Left ventricle myocardium superior (tissue), 1 donor: ENCODE measurements at regions not wholly inside any gene's neighbourhood (a gene's known extent, or its start where the extent isn't known, plus 50 kb on each side); places are given as distances from the start of the nearest gene placed in this dataset.
"Not testable (repeated sequence)": the region's sequence is repeated elsewhere in the genome, so short reads cannot be mapped to it uniquely, and the experiment has no call there.

Source experiments
- ATAC-seq: fragments of 200-7000 bp; cut with Tn5 transposase; one replicate; pipeline ENCODE4 v1.9.1; 2020; ENCODE audit warnings: mild to moderate bottlenecking, moderate library complexity
- DNase-seq: peaks from one replicate; pipeline ENCODE4 v3.0.0-alpha.2; 2020
- intact Hi-C: fragments of 100-400 bp; cut with micrococcal nuclease; formaldehyde crosslinking; loops from one replicate; pipeline ENCODE4 v1.11.0; 2022
- donor health status: DM: no; HTN: yes; CAD: no; lungs with severe emphysema.

DNA sequence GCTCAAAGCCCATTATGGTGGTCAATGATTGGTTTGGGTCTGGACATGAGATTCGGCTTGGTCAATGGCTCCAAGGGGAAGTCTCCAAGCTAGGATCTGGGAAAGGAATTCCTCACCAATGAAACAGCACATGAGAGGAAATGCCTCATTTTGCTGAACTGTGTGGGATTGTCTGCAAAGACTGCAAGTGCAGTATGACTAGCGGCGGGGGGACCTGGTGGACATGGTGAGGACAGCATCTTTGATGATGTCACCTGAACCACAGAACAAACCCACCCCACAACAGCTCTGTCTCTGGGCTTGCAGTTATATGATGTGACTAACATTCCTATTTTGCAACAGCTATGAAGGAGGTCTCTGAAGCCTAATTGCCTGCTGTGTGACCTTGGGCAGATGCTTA, 50.6 kb upstream of the NKD1 start:
- DNase-seq (no peak), ATAC-seq (no peak)
- intact Hi-C loops = no loop called here

DNA sequence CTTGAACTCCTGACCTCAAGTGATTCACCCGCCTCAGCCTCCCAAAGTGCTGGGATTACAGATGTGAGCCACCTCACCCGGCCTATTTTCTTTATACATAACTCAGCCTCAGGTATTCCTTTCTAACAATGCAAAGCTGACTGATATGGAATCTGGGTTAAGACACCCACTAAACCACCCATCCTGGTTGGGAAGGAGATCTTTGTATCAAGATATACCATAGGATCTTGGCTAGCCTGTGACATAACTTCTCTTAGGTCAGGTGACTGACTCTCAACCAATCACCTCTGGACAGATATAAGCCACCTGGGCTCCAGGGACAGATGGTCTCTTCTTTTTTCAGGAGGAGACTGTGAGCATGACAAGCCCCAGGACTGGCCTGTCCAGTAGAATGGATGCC, 51.2 kb upstream of the NKD1 start:
- intact Hi-C loops = no loop called here
- ATAC-seq (no peak), DNase-seq (no peak)

DNA sequence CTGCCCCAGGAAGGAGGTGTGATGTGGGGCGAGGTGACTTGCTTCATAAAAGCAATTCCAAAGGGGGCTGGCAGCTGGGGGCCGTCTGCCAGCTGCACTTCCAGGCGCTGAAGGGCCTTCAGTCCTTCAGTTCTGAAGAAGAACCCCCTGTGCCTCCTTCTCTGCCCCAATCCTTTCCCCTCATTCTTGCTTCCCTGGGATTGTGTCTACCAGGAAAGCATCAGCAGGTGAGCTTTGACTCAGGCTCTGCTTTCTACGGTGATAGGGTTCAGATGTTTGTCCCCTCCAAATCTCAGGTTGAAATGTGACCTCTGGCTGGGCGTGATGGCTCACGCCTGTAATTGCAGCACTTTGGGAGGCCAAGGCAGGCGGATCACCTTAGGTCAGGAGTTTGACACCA, 52.5 kb upstream of the NKD1 start:
- intact Hi-C loops = no loop called here
- DNase-seq (no peak), ATAC-seq (no peak)

DNA sequence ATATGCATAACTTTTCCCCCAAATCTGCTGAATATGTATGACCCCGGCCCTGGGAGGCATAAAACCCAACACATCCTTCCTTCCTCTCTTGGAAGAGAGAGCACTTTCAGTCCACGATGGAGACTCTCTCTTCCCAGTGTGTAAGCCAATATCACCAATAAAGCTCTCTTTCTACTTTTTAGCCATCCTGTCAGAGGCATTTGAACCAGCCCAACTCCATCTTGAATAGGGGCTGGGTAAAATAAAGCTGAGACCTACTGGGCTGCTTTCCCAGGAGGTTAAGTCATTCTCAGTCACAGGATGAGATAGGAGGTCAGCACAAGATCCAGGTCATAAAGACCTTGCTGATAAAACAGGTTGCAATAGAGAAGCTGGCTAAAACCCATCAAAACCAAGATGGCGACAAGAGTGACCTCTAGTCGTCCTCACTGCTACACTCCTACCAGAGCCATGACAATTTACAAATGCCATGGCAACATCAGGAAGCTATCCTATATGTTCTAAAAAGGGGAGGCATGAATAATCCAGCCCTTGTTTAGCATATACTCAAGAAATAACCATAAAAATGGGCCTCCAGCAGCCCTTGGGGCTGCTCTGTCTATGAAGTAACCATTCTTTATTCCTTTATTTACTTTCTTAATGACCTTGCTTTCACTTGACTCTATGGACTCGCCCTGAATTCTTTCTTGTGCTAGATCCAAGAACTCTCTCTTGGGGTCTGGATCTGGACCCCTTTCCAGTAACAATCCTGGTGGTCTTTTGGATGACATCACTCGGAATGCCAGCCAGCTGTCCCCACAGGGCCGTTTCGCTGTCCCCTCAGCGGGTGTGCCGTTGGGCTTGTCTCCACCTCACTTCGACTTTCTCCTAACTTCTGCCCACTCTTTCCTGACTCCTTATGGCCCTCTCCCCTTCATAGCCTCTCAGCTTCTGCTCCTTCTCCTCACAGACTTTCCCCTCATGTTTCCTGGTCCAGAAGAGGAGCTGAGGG, 53.4 kb upstream of the NKD1 start:
- ATAC-seq = no peak
- no peak for DNase-seq
- intact Hi-C loops = no loop called here

DNA sequence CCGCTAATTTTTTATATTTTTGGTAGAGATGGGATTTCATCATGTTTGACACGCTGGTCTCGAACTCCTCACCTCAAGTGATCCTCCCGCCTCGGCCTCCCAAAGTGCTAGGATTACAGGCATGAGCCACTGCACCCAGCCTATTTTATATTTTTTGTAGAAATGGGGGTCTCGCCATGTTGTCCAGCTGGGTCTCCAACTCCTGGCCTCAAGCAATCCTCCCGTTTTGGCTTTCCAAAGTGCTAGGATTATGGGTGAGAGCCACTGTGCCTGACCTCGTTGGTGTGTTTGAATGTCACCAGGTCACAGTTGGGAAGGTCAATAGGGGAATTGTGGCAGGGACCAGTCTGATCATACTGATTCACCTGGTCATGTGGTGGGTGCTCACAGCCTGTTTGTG, 56.7 kb upstream of the NKD1 start:
- ATAC-seq (no peak), DNase-seq (no peak)
- intact Hi-C loops = no loop called here

DNA sequence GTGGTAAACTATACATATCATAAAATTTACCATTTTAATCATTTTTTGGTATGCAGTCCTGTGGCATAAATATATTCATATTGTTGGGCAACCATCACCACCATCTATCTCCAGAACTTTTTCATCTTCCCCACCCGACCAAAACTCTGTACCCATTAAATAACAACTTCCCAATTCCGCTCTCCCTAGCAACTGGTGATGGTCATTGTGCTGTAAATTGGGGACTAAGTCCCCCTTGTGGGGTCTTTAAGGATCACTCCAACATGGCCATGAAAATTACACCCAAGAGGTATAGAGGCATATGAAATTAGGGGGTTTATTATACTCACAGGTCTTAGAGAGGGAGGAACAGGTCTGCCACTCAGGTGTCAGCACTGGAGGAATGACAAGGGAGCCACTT, 57.4 kb upstream of the NKD1 start:
- DNase-seq = no peak
- ATAC-seq = no peak
- intact Hi-C loops = no loop called here

DNA sequence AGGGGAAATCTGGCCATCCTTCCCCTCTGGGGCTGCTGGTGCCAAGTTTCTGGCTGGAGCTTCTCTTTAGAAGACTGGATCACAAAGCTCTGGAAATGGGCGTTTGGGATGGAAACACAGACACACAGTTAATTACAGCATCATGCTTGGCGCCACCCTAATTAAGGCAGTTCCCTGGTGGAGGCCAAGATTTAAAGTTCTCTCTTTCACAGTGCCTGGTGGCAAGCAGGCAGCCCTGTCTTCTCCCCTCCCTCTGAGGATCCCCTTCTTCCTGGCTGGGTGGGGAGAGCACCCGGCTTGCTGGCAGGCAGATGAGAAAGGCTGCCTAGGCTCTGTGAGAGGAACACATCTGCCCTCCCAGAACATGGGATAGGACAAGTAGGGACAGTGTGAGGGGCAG, 59.0 kb upstream of the NKD1 start:
- intact Hi-C loops = no loop called here
- ATAC-seq (no peak), DNase-seq (no peak)

DNA sequence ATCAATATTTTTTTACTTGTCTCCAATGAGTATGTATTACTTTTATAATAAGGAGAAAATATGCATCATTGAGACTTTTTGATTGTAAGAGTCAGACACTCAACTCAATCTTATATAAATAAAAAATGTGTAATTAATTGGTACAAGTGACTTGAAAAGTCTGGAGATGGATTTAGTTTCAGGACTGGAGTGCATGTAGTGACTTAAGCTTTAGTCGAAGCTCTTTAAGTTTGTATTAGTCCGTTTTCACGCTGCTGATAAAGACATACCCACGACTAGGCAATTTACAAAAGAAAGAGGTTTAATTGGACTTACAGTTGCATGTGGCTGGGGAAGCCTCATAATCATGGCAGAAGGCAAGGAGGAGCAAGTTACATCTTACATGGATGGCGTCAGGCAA, 60.7 kb upstream of the NKD1 start:
- intact Hi-C loops = no loop called here
- ATAC-seq (no peak), DNase-seq (no peak)

DNA sequence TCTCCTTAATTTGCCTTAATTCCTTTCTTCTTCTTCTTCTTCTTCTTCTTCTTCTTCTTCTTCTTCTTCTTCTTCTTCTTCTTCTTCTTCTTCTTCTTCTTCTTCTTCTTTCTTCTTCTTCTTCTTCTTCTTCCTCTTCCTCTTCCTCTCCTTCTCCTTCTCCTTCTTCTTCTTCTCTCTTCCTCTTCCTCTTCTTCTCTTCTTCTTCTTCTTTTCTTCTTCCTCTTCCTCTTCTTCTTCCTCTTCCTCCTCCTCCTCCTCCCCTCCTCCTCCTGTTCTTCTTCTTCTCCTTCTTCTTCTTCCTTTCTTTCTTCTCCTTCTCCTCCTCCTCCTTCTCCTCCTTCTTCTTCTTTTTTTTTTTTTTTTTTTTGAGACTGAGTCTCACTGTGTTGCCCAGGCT, 62.0 kb upstream of the NKD1 start:
- ATAC-seq, DNase-seq, intact Hi-C loops: not testable (repeated sequence)

DNA sequence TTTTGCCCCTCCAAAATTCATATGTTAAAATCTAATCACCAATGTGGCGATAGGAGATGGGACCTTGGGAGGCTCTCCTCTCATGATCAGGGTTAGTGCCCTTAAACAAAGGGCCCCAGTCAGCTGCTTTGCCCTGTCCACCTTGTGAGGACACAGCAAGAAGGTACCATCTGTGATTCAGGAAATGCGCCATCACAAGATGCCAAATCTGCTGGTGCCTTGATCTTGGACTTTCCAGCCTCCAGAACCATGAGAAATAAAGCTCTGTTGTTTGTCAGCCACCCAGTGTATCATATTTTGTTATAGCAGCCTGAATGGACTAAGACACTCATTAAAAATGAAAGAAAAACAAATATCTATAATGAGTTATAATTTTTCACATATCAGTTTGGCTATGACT, 63.0 kb upstream of the NKD1 start:
- ATAC-seq (no peak), DNase-seq (no peak)
- intact Hi-C loops = no loop called here

DNA sequence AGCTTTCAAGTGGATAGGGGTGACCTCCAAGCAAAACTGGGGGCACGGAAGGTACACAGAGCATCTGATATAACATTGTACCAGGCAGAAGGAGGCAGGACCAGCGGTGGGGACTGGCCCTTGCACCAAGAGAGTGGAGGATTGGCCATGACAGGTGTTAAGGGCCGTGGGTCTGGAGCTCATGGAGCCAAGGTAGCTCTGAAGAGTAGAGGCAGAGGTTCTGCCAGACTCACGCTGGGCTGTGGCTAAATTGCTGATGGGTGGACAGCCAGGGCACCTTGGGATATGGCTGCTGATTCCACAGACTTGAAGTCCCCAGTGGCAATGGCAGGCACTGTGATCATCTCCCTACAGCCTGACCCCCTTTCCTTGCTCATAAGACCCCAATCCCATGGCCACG, 65.9 kb upstream of the NKD1 start:
- no peak for DNase-seq
- ATAC-seq = no peak
- intact Hi-C loops = no loop called here

DNA sequence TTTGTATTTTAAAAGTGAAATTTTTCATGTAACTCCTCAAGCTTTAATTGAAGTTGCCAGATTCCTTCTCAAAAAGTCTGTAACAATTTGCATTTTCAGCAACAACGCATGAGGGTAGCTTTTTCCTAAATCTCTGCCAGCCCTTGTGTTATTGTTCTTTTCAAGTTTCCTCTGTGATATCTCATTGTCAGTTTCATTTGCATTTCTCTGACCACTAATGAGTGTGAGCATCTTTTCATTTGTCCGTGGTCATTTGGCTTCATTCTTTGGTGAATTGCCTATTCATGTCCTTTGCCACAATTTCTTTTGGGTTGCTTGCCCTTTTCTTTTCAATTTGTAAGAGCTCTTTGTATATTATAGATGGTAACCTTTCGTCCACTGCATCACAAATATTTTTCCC, 68.0 kb upstream of the NKD1 start:
- ATAC-seq (no peak), DNase-seq (no peak)
- intact Hi-C loops = no loop called here

DNA sequence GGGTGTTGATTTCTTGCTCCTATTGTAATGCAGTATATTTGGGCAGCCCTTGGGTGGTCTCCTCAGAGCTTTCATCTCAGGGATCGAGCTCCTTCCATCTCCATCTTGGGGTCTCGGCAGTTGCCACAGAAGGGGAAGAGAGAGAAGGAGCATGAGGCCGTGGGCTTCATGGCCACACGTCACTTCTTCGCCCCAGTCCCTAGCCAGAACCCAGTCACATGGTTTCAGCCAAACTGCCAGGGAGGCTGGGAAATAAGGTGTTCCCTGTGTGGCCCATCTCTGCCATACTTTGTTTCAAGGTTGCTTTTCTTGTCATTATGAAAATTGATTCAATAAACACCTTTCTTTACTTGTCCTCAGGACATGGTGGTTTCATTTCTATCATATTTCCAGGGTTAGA, 68.4 kb upstream of the NKD1 start:
- intact Hi-C loops = no loop called here
- no peak for DNase-seq
- no peak for ATAC-seq

DNA sequence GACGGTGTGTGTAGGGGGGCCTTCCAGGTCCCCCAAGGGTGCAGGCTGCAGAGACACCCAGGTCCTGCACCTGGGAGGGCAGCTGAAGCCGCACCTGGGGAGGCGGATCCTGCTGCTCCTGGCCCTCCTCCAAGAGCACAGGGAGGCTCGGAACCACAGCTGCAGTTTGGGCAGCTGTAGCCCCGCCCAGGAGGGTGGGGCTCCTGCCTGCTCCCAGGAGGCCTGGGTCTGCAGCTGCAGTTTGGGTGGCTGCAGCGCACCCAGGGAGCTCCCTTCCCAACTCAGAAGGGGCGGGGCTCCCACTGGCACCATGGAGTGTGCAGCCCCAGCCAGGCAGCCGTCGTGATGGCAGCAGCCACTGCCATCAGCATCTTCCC, 69.4 kb upstream of the NKD1 start:
- ATAC-seq = no peak
- intact Hi-C loops = no loop called here

DNA sequence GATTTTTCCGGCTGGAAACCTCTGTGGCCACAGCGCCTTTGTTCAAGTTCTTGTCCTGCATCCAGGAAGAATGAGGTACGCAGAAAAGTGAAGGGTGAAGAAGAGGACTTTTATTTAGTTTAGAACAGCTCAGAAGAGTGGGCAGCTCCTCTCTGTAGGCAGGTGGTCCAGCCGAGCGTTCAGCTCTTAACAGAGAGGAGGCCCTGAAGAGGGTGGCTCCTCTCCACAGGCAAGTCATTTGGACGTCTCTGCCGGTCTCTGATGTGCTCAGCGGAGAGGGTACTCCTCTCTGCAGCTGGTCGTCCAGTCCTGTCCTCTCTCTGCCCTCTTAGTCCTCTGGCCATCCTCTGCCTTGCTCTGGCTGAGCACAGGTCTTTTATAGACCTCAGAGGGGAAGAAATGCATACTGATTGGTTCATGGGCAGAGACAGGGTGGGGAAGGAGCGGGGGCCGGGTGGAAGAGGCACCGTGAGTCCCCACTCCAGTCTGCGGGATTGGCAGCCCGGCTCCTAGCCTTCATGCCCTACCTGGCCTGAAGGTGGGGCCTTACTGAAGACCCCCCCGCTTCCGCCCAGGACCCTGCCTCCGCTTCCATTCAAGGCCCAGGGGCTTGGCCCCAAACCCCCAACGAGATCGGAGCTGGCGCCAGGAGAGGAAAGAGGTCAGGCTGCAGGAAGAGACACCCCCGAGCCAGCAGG, 70.0 kb upstream of the NKD1 start:
- intact Hi-C loops = no loop called here
- no peak for ATAC-seq
- no peak for DNase-seq

More for the DNA sequence above, 69.4 kb upstream of the NKD1 start:
- DNase-seq = no peak

DNA sequence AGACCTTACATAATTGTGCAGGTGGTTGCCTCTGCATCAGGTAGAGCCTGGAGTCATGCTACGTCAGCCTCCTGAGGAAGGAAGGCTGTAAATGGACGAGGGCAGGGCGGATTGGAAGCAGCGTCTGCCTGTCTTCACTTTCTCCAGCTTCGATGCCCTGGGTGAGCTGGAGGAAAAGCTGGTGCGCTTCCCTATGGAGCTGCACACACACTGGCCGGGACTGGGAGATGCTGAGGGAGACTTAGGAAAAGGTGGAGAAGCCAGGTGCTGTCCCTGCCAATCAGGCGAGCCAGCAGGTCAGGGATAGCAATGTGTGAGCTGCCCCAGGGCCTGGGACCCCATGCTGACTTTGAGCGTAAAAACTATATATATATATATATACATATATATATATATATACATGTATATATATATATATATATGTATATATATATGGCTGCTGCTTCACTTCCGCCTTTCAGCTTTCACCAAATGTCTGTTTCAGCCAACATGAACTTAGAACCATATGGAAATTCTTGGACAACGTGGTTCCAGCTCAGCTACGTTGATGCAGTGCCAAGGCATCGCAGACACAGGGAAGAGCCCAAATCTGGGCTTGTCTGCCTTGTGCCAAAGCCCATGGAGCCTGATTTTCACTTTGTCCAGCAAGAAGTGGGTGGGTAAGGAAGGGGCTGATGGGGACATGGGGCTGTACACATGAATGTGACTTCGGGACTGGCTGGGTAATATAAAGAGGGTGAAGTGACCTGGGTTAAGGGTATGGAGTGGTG, 71.5 kb upstream of the NKD1 start:
- ATAC-seq (no peak), DNase-seq (no peak)
- intact Hi-C loops = no loop called here

DNA sequence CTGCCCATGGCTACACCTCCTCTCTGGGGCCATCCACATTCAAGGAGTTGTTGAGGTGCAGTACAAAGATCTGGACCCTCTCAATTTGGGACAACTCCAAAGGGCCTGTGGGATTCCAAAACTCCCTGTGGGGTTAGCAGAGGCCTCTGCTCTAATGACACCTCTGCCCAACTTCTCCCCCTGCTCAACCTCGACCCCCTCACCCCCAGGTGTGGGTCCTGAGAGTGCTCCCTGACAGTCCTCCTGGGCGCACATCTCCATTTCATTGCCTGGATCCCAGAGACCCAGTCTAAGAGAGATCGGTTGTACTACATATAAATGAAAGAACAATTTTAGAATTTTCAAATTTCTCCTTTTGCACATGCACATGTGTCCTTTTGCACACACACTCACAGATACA, 73.0 kb upstream of the NKD1 start:
- intact Hi-C loops = no loop called here
- ATAC-seq (no peak), DNase-seq (no peak)

DNA sequence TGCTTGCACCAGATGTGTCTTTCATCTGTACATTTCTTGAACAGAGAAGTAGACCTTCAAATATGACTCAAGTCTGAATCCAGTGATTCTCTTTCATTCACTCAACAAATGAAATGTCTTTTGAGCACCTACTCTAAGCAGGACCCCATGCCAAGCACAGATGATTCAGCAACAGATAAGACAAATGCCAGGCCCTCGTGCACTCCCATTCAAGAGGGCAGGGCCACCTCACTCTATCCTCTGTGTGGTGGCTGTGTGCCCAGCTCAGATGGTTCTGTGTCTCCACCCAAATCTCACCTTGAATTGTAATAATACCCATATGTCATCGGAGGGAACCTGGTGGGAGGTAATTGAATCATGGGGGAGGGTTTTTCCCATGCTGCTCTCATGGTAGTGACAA, 74.1 kb upstream of the NKD1 start:
- DNase-seq (no peak), ATAC-seq (no peak)
- intact Hi-C loops = no loop called here

DNA sequence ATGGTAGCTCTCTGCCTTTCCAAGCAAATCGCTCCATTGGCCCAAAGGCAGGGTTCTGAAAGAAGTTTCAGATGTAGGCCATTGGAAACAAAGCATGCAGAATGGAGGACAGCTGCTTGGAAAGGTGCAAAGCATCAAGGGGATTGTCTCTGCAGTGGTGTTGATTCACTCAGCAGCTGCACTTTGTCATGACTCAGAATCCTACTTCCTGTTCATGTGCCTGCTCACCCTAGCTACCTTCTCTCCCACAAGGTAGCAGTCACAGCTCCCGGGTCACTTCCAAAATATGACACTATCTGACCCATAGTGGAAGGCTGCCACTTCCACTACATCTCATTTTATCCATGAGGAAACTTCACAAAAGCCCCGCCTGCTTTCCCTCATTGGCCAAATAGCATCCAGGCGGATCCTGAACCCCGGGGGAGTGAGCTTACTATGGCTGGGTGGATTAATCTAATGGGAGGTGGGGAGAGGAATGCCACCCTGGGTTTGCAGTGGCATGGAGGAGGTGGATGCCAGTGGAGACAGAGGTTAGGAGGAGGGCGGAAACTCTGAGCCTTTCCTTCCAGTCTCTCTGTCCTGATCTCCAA, 74.7 kb upstream of the NKD1 start:
- intact Hi-C loops = no loop called here
- ATAC-seq = no peak

DNA sequence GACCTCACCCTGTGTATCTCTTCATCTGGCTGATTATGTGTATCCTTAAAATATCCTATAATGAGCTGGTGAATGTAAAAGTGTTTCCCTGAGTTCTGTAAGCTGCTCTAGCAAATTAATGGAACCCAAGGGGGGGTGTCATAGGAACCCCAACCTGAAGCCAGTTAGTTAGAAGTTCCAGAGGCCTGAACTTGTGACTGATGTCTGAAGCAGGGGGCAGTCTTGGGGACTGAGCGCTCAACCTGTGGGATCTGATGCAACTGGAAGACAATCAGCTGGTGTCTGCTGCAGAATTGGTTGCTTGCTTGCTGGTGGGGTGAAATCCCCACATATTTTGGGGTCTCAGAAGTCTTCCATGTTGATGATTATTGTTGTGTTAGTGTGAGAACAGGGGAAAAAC, 75.7 kb upstream of the NKD1 start:
- DNase-seq (no peak), ATAC-seq (no peak)
- intact Hi-C loops = no loop called here

More for the DNA sequence above, 74.7 kb upstream of the NKD1 start:
- no peak for DNase-seq
